HCT116 (cell line): ENCODE measurements at regions not wholly inside any gene's neighbourhood (a gene's known extent, or its start where the extent isn't known, plus 50 kb on each side); places are given as distances from the start of the nearest gene placed in this dataset.

ENCODE experiments used
- ATAC-seq: fragments of 200-7000 bp; cut with Tn5 transposase; 2 replicates; pipeline ENCODE4 v1.9.1; 2020; ENCODE audit warnings: mild to moderate bottlenecking, moderate library complexity
- BruUV-seq: library from RNA; stranded (reverse); fragments of 400-500 nt; replicated peaks from 2 replicates; lab custom pipeline; 2021; lab: Mats Ljungman, UMichigan
- CTCF ChIA-PET: fragments of 300-600 bp; sonication (Branson Sonifier 250); formaldehyde crosslinking; loops from one replicate; lab custom pipeline; 2021; ENCODE audit warnings: antibody characterized with exemption; lab: Charles Lee
- POLR2A ChIA-PET: fragments of 300-600, 350-600 bp; sonication (Branson Sonifier 250); formaldehyde crosslinking; loops from one replicate; lab custom pipeline; 2021; ENCODE audit warnings: antibody characterized with exemption; lab: Charles Lee
- RAD21 ChIA-PET, 2 experiments: fragments of 300-600 bp; sonication (Branson Sonifier 250); formaldehyde crosslinking; loops; one replicate each; lab custom pipeline; 2023; ENCODE audit warnings: low total read pairs in 2 of 2; ENCODE audit not compliant: uncharacterized antibody in 2 of 2, unreplicated experiment in 2 of 2, low non-redundant PET in 1 of 2; lab: Charles Lee
- DNase-seq: peaks from one replicate; pipeline ENCODE4 v3.0.0-alpha.2; 2010; ENCODE audit warnings: low read depth, low spot score
- H2AFZ ChIP-seq: fragments of 200-600 bp; shearing (Covaris generic), sonication (generic); 2 replicates; pipeline ENCODE4 v1.6.1; 2017; ENCODE audit warnings: low read depth, mixed run types, mixed read lengths, antibody characterized with exemption, low read length; ENCODE audit not compliant: poor library complexity, severe bottlenecking
- H3K27ac ChIP-seq: 2 replicates; pipeline ENCODE4 v1.5.1; 2012; ENCODE audit warnings: low read depth, low read length
- H3K27me3 ChIP-seq: fragments of 200-600 bp; sonication (generic); 2 replicates; pipeline ENCODE4 v1.6.1; 2016; ENCODE audit warnings: mixed run types, low read length, mixed read lengths; ENCODE audit not compliant: insufficient read depth
- H3K36me3 ChIP-seq, 2 experiments: fragments of 200-500 bp in 1 of 2; fragments of 200-600 bp in 1 of 2; sonication (Bioruptor generic) in 1 of 2; sonication (generic) in 1 of 2; 2 replicates each; pipeline versions ENCODE4 v1.5.1 to v1.6.1; 2014 to 2016; ENCODE audit warnings: low read length in 2 of 2, inconsistent platforms in 1 of 2, mixed read lengths in 1 of 2, mixed run types in 1 of 2; ENCODE audit not compliant: insufficient read depth in 2 of 2, control insufficient read depth in 1 of 2
- H3K4me1 ChIP-seq, 2 experiments: fragments of 200-600 bp in 1 of 2; sonication (generic) in 1 of 2; 2 replicates each; pipeline versions ENCODE4 v1.5.1 to v1.6.1; 2012 to 2017; ENCODE audit warnings: low read length in 2 of 2, inconsistent platforms in 1 of 2, mild to moderate bottlenecking in 1 of 2, mixed read lengths in 1 of 2, mixed run types in 1 of 2, moderate library complexity in 1 of 2; ENCODE audit not compliant: insufficient read depth in 2 of 2, control insufficient read depth in 1 of 2
- H3K4me2 ChIP-seq: fragments of 200-600 bp; sonication (generic); 2 replicates; pipeline ENCODE4 v1.6.1; 2017; ENCODE audit warnings: mixed run types, low read length, mixed read lengths
- H3K4me3 ChIP-seq, 2 experiments: fragments of 200-600 bp in 1 of 2; sonication (generic) in 1 of 2; replicated peaks in 1 of 2; 2 replicates each; pipeline ENCODE4 v1.5.1; 2011 to 2016; ENCODE audit warnings: low read length in 2 of 2, control low read depth in 1 of 2, low read depth in 1 of 2, mild to moderate bottlenecking in 1 of 2, mixed read lengths in 1 of 2, mixed run types in 1 of 2
- H3K79me2 ChIP-seq: fragments of 200-600 bp; sonication (generic); 2 replicates; pipeline ENCODE4 v1.6.1; 2017; ENCODE audit warnings: mild to moderate bottlenecking, mixed run types, low read length, moderate library complexity, mixed read lengths; ENCODE audit not compliant: insufficient read depth
- H3K9ac ChIP-seq: fragments of 200-600 bp; sonication (generic); 2 replicates; pipeline ENCODE4 v1.6.1; 2016; ENCODE audit warnings: low read length, mixed read lengths
- H3K9me2 ChIP-seq: fragments of 200-600 bp; sonication (generic), shearing (Covaris generic); 2 replicates; pipeline ENCODE4 v1.6.1; 2017; ENCODE audit warnings: mixed run types, mild to moderate bottlenecking, moderate library complexity; ENCODE audit not compliant: insufficient read depth
- H3K9me3 ChIP-seq, 2 experiments: fragments of 200-500 bp in 1 of 2; fragments of 200-600 bp in 1 of 2; sonication (Bioruptor generic) in 1 of 2; sonication (generic) in 1 of 2; 2 replicates each; pipeline ENCODE4 v1.6.1; 2014 to 2017; ENCODE audit warnings: low read length in 2 of 2, mixed read lengths in 2 of 2, inconsistent platforms in 1 of 2, low read depth in 1 of 2, mild to moderate bottlenecking in 1 of 2, mixed run types in 1 of 2, moderate library complexity in 1 of 2; ENCODE audit not compliant: control insufficient read depth in 1 of 2, insufficient read depth in 1 of 2
- H4K20me1 ChIP-seq: fragments of 200-600 bp; sonication (generic), shearing (Covaris generic); 2 replicates; pipeline ENCODE4 v1.6.1; 2017; ENCODE audit warnings: mixed run types, mild to moderate bottlenecking, moderate library complexity; ENCODE audit not compliant: insufficient read depth
- CTCF ChIP-seq, 3 experiments: fragments of 200-600 bp in 1 of 3; sonication (generic) in 1 of 3; IDR thresholded peaks in 2 of 3; conservative IDR thresholded peaks in 1 of 3; 2 replicates each; pipeline ENCODE4 v1.5.1; 2012 to 2017; ENCODE audit warnings: low read depth in 2 of 3, low read length in 2 of 3, antibody characterized with exemption in 1 of 3, borderline replicate concordance in 1 of 3, control low read depth in 1 of 3, mild to moderate bottlenecking in 1 of 3, mixed read lengths in 1 of 3, mixed run types in 1 of 3, moderate library complexity in 1 of 3; ENCODE audit not compliant: insufficient read depth in 1 of 3
- EZH2phosphoT487 ChIP-seq: fragments of 200-600 bp; IDR thresholded peaks from 2 replicates; pipeline ENCODE4 v1.6.1; 2018; ENCODE audit warnings: antibody characterized with exemption, borderline replicate concordance
- FOSL1 ChIP-seq: IDR thresholded peaks from 2 replicates; pipeline ENCODE4 v1.6.1; 2012; ENCODE audit warnings: low read depth
- MAX ChIP-seq: IDR thresholded peaks from 2 replicates; pipeline ENCODE4 v1.6.1; 2012
- POLR2AphosphoS5 ChIP-seq: IDR thresholded peaks from 2 replicates; pipeline ENCODE4 v1.6.1; 2011; ENCODE audit warnings: mild to moderate bottlenecking, low read depth, low read length, moderate library complexity
- REST ChIP-seq: IDR thresholded peaks from 2 replicates; pipeline ENCODE4 v1.6.1; 2012; ENCODE audit warnings: low read depth
- ZBTB33 ChIP-seq: IDR thresholded peaks from 2 replicates; pipeline ENCODE4 v1.6.1; 2011; ENCODE audit warnings: mild to moderate bottlenecking, low read length, moderate library complexity; ENCODE audit not compliant: insufficient replicate concordance; ENCODE audit errors: extremely low read depth
- intact Hi-C: fragments of 100-400 bp; cut with micrococcal nuclease; formaldehyde crosslinking; loops from 2 replicates; pipeline ENCODE4 v1.10.0; 2022

GRCh38 chr3:96510334-96510733 lies 304.1 kb upstream of the EPHA6 start (continued):
- TF ChIP-seq CTCF (IDR thresholded peaks at IDR 0.05 in 2 of 3, conservative IDR thresholded peaks at IDR 0.05 in 1 of 3; ENCODE audit: borderline replicate concordance in 1 of 3, insufficient read depth in 1 of 3, low read depth in 2 of 3, low read length in 2 of 3) (no peak), MAX (no peak), REST (no peak)

GRCh38 chr3:96537165-96537564 lies 277.2 kb upstream of the EPHA6 start:
- Histone ChIP-seq H3K9ac (no peak overlapping the region), H3K27me3 (no peaks in the 10 kb centered on the region), H3K36me3 (no peaks in the 10 kb centered on the region), H3K27ac (no peak overlapping the region), H4K20me1 (no peaks in the 10 kb centered on the region), H3K9me3 (peaks cover 3 to 5% of the 10 kb centered on the region in 2 experiments; a peak in 2 of 4 replicates), H3K4me1 (no peaks in the 10 kb centered on the region), H3K9me2 (no peaks in the 10 kb centered on the region), H3K4me3 (no peak overlapping the region), H2AFZ (no peak overlapping the region), H3K4me2 (no peak overlapping the region), H3K79me2 (no peaks in the 10 kb centered on the region)
- RAD21 ChIA-PET, result no interaction called here
- CTCF ChIA-PET, result no interaction called here
- DNase-seq, result no peak
- intact Hi-C loops, result no loop called here
- POLR2A ChIA-PET, result no interaction called here
- no TSS peak for BruUV-seq
- ATAC-seq, result no peak
- TF ChIP-seq FOSL1, result no peak
- no peak for TF ChIP-seq ZBTB33
- TF ChIP-seq POLR2AphosphoS5, result no peak
- TF ChIP-seq CTCF (IDR thresholded peaks at IDR 0.05 in 2 of 3, conservative IDR thresholded peaks at IDR 0.05 in 1 of 3; ENCODE audit: borderline replicate concordance in 1 of 3, insufficient read depth in 1 of 3, low read depth in 2 of 3, low read length in 2 of 3), result no peak
- TF ChIP-seq EZH2phosphoT487, result no peak
- no peak for TF ChIP-seq REST
